ENCODE measurements at regions not wholly inside any gene's neighbourhood (a gene's known extent, or its start where the extent isn't known, plus 50 kb on each side); places are given as distances from the start of the nearest gene placed in this dataset.

DNA sequence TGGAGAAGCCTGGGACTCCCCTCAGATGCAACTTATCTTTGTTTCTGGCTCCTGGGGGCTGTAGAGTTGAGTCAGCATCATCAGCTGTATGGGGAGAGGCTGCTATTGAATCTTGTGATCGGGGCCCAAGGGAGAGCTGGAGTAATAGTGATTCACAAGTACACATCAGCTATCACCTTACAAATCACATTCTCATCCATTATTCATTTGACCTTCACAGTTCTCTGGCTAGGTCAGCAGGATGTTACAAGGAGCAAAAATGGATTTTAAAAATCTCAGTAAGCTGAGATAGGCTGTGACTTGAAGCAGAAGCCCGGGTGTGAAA, 175.0 kb downstream of the OPA1 start:
- TF ChIP-seq CTCF (IDR thresholded peaks at IDR 0.05) (no peak), POLR2A (IDR thresholded peaks at IDR 0.05) (no peak)
